ENCODE measurements at regions not wholly inside any gene's neighbourhood (a gene's known extent, or its start where the extent isn't known, plus 50 kb on each side); places are given as distances from the start of the nearest gene placed in this dataset.

GRCh38 chr4:61129971-61130370 is 70.2 kb upstream of the ADGRL3 start:
- TF ChIP-seq CTCF (IDR thresholded peaks at IDR 0.05) (no peak), POLR2A (IDR thresholded peaks at IDR 0.05) (no peak), EP300 (IDR thresholded peaks at IDR 0.05) (no peak)

All from tibial nerve (tissue), 4 donors.